GM23338 (cell line): ENCODE measurements at regions not wholly inside any gene's neighbourhood (a gene's known extent, or its start where the extent isn't known, plus 50 kb on each side); places are given as distances from the start of the nearest gene placed in this dataset.
A peak's percentile ranks its signal among the peaks of the same experiment; 100 is the strongest.

Source experiments
- ATAC-seq: fragments of 200-7000 bp; cut with Tn5 transposase; 3 replicates; pipeline ENCODE4 v1.9.1; 2020
- DNase-seq: peaks from one replicate; pipeline ENCODE4 v3.0.0-alpha.2; 2015; ENCODE audit warnings: low spot score
- H2AFZ ChIP-seq: fragments of 200-600 bp; sonication (generic); 2 replicates; pipeline ENCODE4 v1.8.0; 2016; ENCODE audit warnings: antibody characterized with exemption, mild to moderate bottlenecking, moderate library complexity
- H3F3A ChIP-seq: fragments of 200-600 bp; sonication (generic); replicated peaks from 2 replicates; pipeline ENCODE4 v1.8.0; 2017; ENCODE audit warnings: antibody characterized with exemption, mixed run types, low read depth
- H3K27ac ChIP-seq: fragments of 200-600 bp; sonication (generic); 2 replicates; pipeline ENCODE4 v1.6.1; 2016; ENCODE audit warnings: low read depth
- H3K27me3 ChIP-seq: fragments of 200-600 bp; sonication (generic); 2 replicates; pipeline ENCODE4 v1.8.0; 2016; ENCODE audit warnings: mild to moderate bottlenecking, mixed run types, moderate library complexity; ENCODE audit not compliant: insufficient read depth
- H3K36me3 ChIP-seq: fragments of 200-600 bp; sonication (generic); 2 replicates; pipeline ENCODE4 v1.8.0; 2016; ENCODE audit warnings: mild to moderate bottlenecking; ENCODE audit not compliant: insufficient read depth
- H3K4me1 ChIP-seq: fragments of 200-600 bp; sonication (generic); 2 replicates; pipeline ENCODE4 v1.8.0; 2016; ENCODE audit warnings: mild to moderate bottlenecking, moderate library complexity; ENCODE audit not compliant: insufficient read depth
- H3K4me2 ChIP-seq: fragments of 200-600 bp; sonication (generic); 2 replicates; pipeline ENCODE4 v1.7.1; 2017; ENCODE audit warnings: mixed run types
- H3K4me3 ChIP-seq: fragments of 200-600 bp; sonication (generic); 2 replicates; pipeline ENCODE4 v1.6.1; 2016; ENCODE audit warnings: mixed run types
- H3K79me2 ChIP-seq: fragments of 200-600 bp; sonication (generic); replicated peaks from 2 replicates; pipeline ENCODE4 v1.8.0; 2017; ENCODE audit warnings: mild to moderate bottlenecking; ENCODE audit not compliant: insufficient read depth
- H3K9me2 ChIP-seq: fragments of 200-600 bp; sonication (generic); 2 replicates; pipeline ENCODE4 v1.8.0; 2017; ENCODE audit not compliant: insufficient read depth
- H4K20me1 ChIP-seq: fragments of 200-600 bp; sonication (generic); replicated peaks from 2 replicates; pipeline ENCODE4 v1.8.0; 2017; ENCODE audit warnings: mild to moderate bottlenecking; ENCODE audit not compliant: insufficient read depth
- H3K27ac Mint-ChIP-seq: 2 replicates; pipeline ENCODE4 v1.8.0; 2020; ENCODE audit warnings: inconsistent platforms, mild to moderate bottlenecking, moderate library complexity, mixed read lengths
- H3K27me3 Mint-ChIP-seq: 3 replicates; pipeline ENCODE4 v1.8.0; 2022; ENCODE audit warnings: low read depth, mild to moderate bottlenecking, moderate library complexity, mixed read lengths, inconsistent platforms; ENCODE audit not compliant: insufficient read depth, poor library complexity
- H3K36me3 Mint-ChIP-seq: 3 replicates; pipeline ENCODE4 v1.8.0; 2021; ENCODE audit warnings: low read depth, mild to moderate bottlenecking, inconsistent platforms, moderate library complexity, mixed read lengths
- H3K4me1 Mint-ChIP-seq: 3 replicates; pipeline ENCODE4 v1.8.0; 2020; ENCODE audit warnings: mild to moderate bottlenecking, inconsistent platforms, mixed read lengths
- H3K4me3 Mint-ChIP-seq: 3 replicates; pipeline ENCODE4 v1.8.0; 2021; ENCODE audit warnings: moderate library complexity, mild to moderate bottlenecking, inconsistent platforms, mixed read lengths
- H3K9me3 Mint-ChIP-seq: 3 replicates; pipeline ENCODE4 v1.8.0; 2020; ENCODE audit warnings: moderate library complexity, mild to moderate bottlenecking, inconsistent platforms, mixed read lengths
- CREB1 ChIP-seq: fragments of 250-450 bp; sonication (Bioruptor Pico); IDR thresholded peaks from 2 replicates; pipeline ENCODE4 v1.5.0; 2020; ENCODE audit warnings: low read depth, mild to moderate bottlenecking, moderate library complexity
- EZH2 ChIP-seq: fragments of 200-600 bp; sonication (generic); IDR thresholded peaks from one replicate; pipeline ENCODE4 v1.8.0; 2017; ENCODE audit warnings: antibody characterized with exemption, mild to moderate bottlenecking, low read depth; ENCODE audit not compliant: unreplicated experiment
- EZH2phosphoT487 ChIP-seq: fragments of 200-600 bp; sonication (generic); IDR thresholded peaks from one replicate; pipeline ENCODE4 v1.8.1; 2018; ENCODE audit warnings: antibody characterized with exemption; ENCODE audit not compliant: unreplicated experiment
- NANOG ChIP-seq: IDR thresholded peaks from 2 replicates; pipeline ENCODE4 v1.6.1; 2016; ENCODE audit warnings: antibody characterized with exemption, borderline replicate concordance
- POLR2AphosphoS5 ChIP-seq: IDR thresholded peaks from 2 replicates; pipeline ENCODE4 v1.6.1; 2016; ENCODE audit warnings: antibody characterized with exemption, low read depth
- ZNF114 ChIP-seq: fragments of 250-450 bp; sonication (Bioruptor Pico); IDR thresholded peaks from 2 replicates; pipeline ENCODE4 v1.5.0; 2020; ENCODE audit warnings: mild to moderate bottlenecking, moderate library complexity
- ZNF331 ChIP-seq: fragments of 250-450 bp; sonication (Bioruptor Pico); IDR thresholded peaks from 2 replicates; pipeline ENCODE4 v1.5.0; 2020; ENCODE audit warnings: low read depth, mild to moderate bottlenecking, moderate library complexity
- TF ChIP-seq, protein P1 (sequence below): IDR thresholded peaks from 2 replicates; pipeline ENCODE4 v1.6.1; 2016; ENCODE audit warnings: antibody characterized with exemption
- TF ChIP-seq, protein P2 (sequence below): fragments of 250-450 bp; sonication (Bioruptor Pico); IDR thresholded peaks from 2 replicates; pipeline ENCODE4 v1.5.0; 2020; ENCODE audit warnings: mild to moderate bottlenecking, moderate library complexity
- TF ChIP-seq, protein P3 (sequence below), 2 experiments: fragments of 200-600 bp in 1 of 2; sonication (generic) in 1 of 2; conservative IDR thresholded peaks; 2 replicates each; pipeline versions ENCODE4 v1.5.1 to v1.6.1; 2016 to 2017; ENCODE audit warnings: antibody characterized with exemption in 2 of 2, low read depth in 2 of 2, mild to moderate bottlenecking in 2 of 2, moderate library complexity in 1 of 2

DNA sequence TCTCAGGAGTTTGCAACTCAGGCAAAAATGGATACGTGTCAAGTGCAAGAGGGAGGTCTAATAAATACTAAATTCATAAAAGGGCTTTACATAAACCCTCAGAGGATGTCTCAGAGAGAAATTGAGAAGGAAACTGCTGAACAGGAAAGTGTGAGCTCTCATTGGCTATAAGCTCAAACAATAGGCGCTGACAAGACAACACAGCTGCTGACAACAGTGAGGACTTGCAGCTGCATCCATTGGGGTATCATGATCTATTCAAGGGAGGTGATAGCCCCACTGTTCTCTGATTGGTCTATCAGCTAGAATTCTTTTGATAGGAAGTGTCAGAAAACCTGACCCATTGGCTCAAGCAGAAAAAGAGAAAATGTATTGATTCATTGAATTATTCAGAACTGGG, 187.2 kb downstream of the CBLN1 start:
- H3K36me3 ChIP-seq = no peaks in the 10 kb centered on the region
- peak overlapping the region; percentile 38; the same call in 1 of the 2 replicates for H2AFZ ChIP-seq
- no peaks in the 10 kb centered on the region for H3K9me2 ChIP-seq
- DNase-seq (no peak), ATAC-seq (no peak; the same call in 2 of the 3 replicates)
- peaks cover 4% of the 10 kb centered on the region; the same call in 2 of the 3 replicates for H3K4me1 Mint-ChIP-seq
- no peaks in the 10 kb centered on the region for H3F3A ChIP-seq
- H3K4me2 ChIP-seq = no peak overlapping the region
- peaks cover 2% of the 10 kb centered on the region; the same call in 1 of the 3 replicates for H3K9me3 Mint-ChIP-seq
- no peaks in the 10 kb centered on the region for H3K4me1 ChIP-seq
- H3K36me3 Mint-ChIP-seq = no peaks in the 10 kb centered on the region
- H3K27me3 Mint-ChIP-seq = peaks cover 5% of the 10 kb centered on the region
- no peak overlapping the region for H3K4me3 ChIP-seq
- no peaks in the 10 kb centered on the region for H4K20me1 ChIP-seq
- H3K79me2 ChIP-seq = no peaks in the 10 kb centered on the region
- TF ChIP-seq EZH2phosphoT487 = no peak
- no peak overlapping the region for H3K4me3 Mint-ChIP-seq
- no peak overlapping the region for H3K27ac Mint-ChIP-seq
- H3K27ac ChIP-seq = no peak overlapping the region
- H3K27me3 ChIP-seq = no peaks in the 10 kb centered on the region

DNA sequence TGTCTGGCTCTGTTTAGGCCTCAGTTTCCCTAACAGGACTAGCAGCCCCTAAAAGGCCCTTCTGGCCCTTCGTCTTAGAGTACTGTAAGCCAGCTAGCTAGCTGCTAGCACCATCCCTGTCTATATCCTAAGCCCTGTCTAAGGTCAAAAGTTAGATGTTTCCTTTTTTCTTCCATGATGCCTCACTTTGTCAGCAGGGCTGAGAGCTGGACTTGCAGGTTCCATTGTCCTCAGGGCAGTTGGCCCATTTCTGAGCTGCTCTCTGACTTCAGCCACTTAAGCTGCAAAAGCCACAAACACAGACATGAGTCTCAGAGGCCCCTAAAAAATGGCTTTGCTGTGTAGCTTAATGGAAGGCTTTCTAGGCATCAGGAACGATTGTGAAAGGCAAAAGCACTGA, 187.7 kb downstream of the CBLN1 start:
- Histone ChIP-seq H3K27ac (no peak overlapping the region), H3K4me3 (no peak overlapping the region), H2AFZ (peak overlapping the region; percentile 38; the same call in 1 of the 2 replicates), H3K9me2 (no peaks in the 10 kb centered on the region), H3K36me3 (no peaks in the 10 kb centered on the region), H3F3A (no peaks in the 10 kb centered on the region), H4K20me1 (no peaks in the 10 kb centered on the region), H3K27me3 (no peaks in the 10 kb centered on the region), H3K4me2 (no peak overlapping the region), H3K4me1 (no peaks in the 10 kb centered on the region), H3K79me2 (no peaks in the 10 kb centered on the region)
- no peaks in the 10 kb centered on the region for H3K36me3 Mint-ChIP-seq
- peaks cover 4% of the 10 kb centered on the region; the same call in 2 of the 3 replicates for H3K4me1 Mint-ChIP-seq
- H3K4me3 Mint-ChIP-seq = no peak overlapping the region
- DNase-seq = no peak
- no peak overlapping the region for H3K27ac Mint-ChIP-seq
- H3K27me3 Mint-ChIP-seq = peaks cover 5% of the 10 kb centered on the region
- no peaks in the 10 kb centered on the region for H3K9me3 Mint-ChIP-seq
- no peak for ATAC-seq
- no peak for TF ChIP-seq ZNF331 (CRISPR knock-in tag)
- TF ChIP-seq, protein P1, sequence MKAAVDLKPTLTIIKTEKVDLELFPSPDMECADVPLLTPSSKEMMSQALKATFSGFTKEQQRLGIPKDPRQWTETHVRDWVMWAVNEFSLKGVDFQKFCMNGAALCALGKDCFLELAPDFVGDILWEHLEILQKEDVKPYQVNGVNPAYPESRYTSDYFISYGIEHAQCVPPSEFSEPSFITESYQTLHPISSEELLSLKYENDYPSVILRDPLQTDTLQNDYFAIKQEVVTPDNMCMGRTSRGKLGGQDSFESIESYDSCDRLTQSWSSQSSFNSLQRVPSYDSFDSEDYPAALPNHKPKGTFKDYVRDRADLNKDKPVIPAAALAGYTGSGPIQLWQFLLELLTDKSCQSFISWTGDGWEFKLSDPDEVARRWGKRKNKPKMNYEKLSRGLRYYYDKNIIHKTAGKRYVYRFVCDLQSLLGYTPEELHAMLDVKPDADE = no peak
- no peak for TF ChIP-seq ZNF114 (CRISPR knock-in tag)
- TF ChIP-seq, protein P2, sequence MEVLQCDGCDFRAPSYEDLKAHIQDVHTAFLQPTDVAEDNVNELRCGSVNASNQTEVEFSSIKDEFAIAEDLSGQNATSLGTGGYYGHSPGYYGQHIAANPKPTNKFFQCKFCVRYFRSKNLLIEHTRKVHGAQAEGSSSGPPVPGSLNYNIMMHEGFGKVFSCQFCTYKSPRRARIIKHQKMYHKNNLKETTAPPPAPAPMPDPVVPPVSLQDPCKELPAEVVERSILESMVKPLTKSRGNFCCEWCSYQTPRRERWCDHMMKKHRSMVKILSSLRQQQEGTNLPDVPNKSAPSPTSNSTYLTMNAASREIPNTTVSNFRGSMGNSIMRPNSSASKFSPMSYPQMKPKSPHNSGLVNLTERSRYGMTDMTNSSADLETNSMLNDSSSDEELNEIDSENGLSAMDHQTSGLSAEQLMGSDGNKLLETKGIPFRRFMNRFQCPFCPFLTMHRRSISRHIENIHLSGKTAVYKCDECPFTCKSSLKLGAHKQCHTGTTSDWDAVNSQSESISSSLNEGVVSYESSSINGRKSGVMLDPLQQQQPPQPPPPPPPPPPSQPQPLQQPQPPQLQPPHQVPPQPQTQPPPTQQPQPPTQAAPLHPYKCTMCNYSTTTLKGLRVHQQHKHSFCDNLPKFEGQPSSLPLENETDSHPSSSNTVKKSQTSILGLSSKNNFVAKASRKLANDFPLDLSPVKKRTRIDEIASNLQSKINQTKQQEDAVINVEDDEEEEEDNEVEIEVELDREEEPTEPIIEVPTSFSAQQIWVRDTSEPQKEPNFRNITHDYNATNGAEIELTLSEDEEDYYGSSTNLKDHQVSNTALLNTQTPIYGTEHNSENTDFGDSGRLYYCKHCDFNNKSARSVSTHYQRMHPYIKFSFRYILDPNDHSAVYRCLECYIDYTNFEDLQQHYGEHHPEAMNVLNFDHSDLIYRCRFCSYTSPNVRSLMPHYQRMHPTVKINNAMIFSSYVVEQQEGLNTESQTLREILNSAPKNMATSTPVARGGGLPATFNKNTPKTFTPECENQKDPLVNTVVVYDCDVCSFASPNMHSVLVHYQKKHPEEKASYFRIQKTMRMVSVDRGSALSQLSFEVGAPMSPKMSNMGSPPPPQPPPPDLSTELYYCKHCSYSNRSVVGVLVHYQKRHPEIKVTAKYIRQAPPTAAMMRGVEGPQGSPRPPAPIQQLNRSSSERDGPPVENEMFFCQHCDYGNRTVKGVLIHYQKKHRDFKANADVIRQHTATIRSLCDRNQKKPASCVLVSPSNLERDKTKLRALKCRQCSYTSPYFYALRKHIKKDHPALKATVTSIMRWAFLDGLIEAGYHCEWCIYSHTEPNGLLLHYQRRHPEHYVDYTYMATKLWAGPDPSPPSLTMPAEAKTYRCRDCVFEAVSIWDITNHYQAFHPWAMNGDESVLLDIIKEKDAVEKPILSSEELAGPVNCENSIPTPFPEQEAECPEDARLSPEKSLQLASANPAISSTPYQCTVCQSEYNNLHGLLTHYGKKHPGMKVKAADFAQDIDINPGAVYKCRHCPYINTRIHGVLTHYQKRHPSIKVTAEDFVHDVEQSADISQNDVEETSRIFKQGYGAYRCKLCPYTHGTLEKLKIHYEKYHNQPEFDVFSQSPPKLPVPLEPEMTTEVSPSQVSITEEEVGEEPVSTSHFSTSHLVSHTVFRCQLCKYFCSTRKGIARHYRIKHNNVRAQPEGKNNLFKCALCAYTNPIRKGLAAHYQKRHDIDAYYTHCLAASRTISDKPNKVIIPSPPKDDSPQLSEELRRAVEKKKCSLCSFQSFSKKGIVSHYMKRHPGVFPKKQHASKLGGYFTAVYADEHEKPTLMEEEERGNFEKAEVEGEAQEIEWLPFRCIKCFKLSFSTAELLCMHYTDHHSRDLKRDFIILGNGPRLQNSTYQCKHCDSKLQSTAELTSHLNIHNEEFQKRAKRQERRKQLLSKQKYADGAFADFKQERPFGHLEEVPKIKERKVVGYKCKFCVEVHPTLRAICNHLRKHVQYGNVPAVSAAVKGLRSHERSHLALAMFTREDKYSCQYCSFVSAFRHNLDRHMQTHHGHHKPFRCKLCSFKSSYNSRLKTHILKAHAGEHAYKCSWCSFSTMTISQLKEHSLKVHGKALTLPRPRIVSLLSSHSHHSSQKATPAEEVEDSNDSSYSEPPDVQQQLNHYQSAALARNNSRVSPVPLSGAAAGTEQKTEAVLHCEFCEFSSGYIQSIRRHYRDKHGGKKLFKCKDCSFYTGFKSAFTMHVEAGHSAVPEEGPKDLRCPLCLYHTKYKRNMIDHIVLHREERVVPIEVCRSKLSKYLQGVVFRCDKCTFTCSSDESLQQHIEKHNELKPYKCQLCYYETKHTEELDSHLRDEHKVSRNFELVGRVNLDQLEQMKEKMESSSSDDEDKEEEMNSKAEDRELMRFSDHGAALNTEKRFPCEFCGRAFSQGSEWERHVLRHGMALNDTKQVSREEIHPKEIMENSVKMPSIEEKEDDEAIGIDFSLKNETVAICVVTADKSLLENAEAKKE (CRISPR knock-in tag) = no peak
- TF ChIP-seq EZH2 = no peak
- TF ChIP-seq EZH2phosphoT487 = no peak
- TF ChIP-seq, protein P3, sequence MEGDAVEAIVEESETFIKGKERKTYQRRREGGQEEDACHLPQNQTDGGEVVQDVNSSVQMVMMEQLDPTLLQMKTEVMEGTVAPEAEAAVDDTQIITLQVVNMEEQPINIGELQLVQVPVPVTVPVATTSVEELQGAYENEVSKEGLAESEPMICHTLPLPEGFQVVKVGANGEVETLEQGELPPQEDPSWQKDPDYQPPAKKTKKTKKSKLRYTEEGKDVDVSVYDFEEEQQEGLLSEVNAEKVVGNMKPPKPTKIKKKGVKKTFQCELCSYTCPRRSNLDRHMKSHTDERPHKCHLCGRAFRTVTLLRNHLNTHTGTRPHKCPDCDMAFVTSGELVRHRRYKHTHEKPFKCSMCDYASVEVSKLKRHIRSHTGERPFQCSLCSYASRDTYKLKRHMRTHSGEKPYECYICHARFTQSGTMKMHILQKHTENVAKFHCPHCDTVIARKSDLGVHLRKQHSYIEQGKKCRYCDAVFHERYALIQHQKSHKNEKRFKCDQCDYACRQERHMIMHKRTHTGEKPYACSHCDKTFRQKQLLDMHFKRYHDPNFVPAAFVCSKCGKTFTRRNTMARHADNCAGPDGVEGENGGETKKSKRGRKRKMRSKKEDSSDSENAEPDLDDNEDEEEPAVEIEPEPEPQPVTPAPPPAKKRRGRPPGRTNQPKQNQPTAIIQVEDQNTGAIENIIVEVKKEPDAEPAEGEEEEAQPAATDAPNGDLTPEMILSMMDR (conservative IDR thresholded peaks at IDR 0.05; ENCODE audit: low read depth in 2 of 2) = no peak
- TF ChIP-seq NANOG = no peak
- no peak for TF ChIP-seq POLR2AphosphoS5
- no peak for TF ChIP-seq CREB1 (CRISPR knock-in tag)
